GM19467 (cell line): ENCODE measurements at regions not wholly inside any gene's neighbourhood (a gene's known extent, or its start where the extent isn't known, plus 50 kb on each side); places are given as distances from the start of the nearest gene placed in this dataset.

ENCODE experiments used
- ATAC-seq: cut with Tn5 transposase; IDR thresholded peaks from one replicate; pipeline ENCODE4 v1.9.1; 2021; ENCODE audit warnings: mild to moderate bottlenecking, moderate library complexity; ENCODE audit not compliant: unreplicated experiment

DNA sequence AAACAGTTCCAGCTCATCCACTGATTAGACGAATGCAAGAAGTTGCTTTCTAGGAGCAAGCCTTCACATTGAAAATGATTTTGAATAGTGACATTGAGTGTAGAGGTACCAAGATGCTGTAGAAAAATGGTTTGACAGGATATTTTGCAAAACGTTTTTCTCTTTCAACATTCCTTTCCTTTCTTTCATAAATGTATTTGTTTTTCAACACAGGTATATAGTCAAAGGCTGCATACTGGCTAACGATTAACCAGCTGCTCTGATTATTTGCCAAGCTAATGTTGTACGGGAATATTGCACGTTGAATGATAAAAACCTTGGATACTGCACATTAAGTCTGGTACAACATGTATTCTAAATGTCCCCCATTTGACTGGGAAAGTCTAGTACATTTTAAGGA lies 78.8 kb upstream of the TENT5A start:
- ATAC-seq: no peak

DNA sequence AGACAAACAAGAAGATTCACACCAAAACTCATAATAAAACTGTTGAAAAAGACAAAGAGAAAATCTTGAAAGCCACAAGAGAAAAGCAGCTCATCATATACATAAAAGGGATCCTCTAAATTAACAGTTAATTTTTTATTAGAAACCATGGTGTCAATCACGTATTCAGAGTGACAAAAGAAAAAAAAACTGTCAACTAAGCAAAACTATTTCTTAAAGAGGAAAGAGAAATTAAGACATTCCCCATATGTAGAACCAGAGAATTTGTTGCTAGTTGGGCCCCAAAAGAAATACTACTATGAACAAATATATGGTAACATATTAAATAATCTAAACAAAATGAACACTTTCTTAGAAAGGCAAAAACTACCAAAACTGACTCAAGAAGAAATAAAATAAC lies 74.3 kb upstream of the TENT5A start:
- no peak for ATAC-seq

DNA sequence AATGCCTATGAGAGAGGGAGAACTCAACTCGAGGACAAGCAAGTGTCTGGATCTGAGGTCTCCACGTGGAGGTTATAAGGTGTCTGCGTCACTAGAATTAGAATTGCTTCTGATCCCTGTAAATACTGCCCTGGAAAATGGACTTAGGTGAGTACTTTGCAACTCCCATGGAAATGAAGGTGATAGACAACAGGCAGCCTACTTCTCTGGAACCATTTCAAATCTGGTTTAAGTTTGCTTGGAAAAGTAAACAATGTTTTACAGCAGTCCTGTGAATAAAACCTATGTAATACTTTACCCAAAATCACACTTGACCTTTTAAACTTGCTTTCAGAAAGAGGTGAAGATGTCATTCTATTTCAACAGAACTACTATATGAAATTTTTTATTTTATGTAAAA lies 70.1 kb upstream of the TENT5A start:
- ATAC-seq: no peak

DNA sequence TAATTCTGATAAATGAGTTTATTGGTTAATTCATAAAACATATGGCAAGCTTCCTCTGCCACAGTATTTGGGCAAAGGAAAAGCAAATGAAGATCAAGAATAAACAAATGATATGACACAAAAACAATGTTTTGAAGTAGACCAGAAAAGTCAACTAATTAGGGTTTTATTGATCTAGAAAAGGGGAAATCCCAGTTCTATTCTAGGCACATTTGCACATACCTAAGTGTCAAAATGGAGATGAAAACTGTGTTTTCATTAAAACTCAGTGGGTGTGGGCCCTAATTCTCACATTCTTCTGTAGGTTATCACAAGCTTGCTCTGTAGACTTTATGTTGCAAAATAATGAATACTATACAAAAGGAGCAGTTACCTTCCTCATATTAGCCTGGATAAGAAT lies 69.0 kb upstream of the TENT5A start:
- no peak for ATAC-seq

DNA sequence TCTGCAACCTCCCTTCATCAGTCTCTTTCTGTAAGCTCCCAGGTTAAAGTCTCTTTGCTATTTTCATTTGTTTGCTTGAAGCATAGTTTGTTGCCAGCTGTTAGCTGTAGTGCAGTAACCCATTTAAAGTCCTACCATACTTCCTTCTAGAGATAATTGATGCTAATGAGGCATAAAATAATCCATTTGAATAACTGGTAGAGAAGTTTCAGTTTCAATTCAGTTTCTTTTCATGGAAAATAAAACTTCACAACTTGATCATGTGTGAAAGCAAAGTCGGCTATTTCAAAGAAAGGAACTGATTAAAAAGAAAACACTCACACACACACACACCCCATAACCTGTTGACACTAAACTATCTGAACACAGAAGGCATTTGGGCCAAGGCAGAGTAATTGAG lies 68.5 kb upstream of the TENT5A start:
- ATAC-seq: no peak

DNA sequence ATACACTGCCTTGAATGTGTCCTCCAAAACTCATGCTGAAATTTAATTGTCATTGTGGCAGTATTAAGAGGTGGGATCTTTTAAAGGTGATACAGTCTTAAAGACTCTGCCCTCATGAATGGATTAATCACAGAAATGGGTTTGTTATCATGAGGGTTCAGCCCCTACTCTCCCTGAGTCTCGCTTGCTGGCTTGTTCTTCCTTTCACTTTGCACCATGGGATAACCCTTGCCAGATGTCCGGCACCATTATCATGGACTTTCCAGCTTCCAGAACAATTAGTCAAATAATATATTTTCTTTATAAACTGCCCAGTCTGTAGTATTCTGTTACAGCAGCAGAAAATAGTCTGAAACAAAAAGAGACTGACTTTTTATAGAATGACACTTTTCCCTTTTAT lies 67.9 kb upstream of the TENT5A start:
- no peak for ATAC-seq

DNA sequence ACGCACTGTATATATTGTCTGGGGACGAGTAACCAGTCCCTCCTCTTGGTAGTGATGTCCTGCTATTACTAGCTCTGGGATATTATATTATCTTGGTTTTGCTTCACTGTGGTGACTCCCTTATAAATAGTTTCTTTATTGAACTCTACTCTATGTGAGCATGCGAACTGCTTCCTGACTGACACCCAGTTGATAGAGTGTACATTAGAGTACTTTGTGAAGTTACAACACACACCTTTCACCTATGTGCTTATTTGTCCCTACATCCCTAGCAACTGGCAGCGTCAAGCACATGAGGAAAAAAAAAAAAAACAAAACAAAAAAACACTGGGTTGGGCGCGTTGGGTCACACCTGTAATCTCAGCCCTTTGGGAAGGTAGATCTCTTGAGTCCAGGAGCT lies 67.3 kb upstream of the TENT5A start:
- ATAC-seq: no peak

DNA sequence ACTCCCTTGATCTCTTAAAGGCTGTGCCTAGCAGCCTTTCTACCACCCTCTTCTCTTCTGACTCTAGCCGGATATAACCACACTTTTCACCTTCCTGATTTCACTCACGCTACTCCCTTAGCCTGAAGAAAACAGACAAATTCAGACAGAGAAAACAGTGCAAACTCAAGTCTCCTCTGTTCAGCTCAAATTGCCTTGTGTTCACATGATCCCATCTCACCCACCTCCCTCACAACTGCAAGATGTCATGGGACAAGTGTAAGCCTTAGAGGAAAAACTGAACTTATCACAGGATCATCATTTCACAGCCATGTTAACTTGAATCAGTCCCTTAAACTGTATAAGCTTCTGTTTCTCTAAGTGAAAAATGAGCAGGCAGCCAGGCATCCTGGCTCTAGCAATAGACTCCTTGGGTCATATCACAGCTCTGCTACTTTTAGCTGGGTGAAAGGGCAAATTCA lies 66.5 kb upstream of the TENT5A start:
- peak; percentile 45 for ATAC-seq

DNA sequence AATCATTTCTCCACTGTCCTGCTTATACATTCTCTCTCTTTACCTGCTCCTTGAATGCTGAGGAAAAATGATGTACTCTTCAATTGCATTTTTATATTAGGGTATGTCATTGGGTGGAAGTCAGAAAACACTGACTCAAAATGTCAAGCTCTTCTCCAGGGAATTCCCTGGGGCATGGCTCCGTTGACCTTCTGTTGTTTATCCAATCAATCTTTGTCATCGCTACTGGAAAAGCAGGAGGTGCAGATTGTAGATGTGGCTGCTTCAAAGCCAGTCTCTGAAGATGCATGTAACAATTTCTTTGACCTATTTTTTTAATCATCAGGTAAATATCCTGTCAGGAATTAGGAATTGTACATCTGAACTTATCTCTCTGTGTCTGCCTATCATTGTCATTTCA lies 63.9 kb upstream of the TENT5A start:
- ATAC-seq: no peak

DNA sequence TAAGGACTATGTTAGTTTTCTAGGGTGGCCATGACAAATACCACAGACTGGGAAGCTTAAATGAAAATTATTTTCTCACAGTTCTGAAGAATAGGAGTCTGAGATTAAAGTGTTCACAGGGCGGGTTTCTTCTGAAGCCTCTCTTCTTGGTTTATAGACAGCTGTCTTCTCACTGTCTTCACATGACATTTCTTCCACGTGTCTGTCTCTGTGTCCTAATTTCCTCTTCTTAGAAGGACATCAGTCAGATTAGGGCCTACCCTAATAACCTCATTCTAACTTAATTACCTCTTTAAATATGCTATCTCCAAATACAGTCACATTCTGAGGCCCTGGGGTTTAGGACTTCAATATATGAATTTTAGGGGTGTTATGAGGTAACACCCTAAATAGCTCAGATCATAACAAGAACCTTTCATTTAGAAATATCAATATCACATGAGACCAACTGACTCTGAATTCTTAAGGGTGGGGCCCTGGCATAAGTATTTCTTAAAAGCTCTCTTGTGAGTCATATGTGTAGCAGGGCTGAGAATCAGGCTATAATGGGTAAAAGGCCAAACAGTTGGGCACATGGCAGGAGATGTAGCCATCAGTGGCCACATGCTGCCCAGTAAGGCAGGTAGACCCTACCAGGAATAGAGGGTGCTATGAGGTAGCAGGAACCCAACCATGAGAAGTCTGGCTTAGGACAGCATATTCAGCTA lies 62.0 kb upstream of the TENT5A start:
- no peak for ATAC-seq

DNA sequence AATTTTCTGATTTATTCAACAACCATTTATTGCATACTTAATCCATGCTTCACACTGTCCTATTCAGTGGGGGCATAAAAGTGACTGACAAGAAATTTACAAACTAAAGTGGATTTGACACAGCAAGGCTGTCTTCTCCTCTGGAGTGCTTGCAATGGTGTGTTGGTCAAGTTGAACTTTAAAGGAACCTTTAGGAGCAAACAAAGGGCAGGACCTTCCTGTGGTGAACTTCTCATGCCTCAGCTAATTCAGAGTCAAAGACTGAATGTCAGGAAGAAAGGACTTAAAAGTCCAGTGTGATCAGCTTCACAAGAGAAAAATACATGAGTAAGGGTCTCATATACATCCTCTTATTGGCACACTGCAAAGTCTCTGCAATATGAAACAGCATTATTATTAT lies 60.8 kb upstream of the TENT5A start:
- ATAC-seq: no peak

DNA sequence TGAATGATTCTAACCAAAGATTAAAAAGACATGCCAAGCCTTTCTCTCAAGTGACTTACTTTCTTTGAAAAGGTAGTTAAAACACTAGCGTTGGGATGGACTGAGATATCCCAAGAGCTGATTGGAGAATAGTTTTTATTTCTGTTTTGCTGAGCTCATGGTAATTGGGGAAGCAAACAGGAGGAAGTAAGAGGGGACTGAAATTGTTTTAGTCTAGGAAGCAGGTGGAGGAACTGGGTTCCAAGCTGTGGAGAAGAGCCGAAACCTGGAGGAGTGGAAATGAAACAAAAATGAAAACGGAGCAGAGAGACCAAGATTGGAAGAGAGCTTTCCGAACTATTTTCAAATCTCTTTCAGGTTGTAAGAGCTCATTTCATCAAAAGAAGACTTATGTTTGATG lies 59.9 kb upstream of the TENT5A start:
- no peak for ATAC-seq

DNA sequence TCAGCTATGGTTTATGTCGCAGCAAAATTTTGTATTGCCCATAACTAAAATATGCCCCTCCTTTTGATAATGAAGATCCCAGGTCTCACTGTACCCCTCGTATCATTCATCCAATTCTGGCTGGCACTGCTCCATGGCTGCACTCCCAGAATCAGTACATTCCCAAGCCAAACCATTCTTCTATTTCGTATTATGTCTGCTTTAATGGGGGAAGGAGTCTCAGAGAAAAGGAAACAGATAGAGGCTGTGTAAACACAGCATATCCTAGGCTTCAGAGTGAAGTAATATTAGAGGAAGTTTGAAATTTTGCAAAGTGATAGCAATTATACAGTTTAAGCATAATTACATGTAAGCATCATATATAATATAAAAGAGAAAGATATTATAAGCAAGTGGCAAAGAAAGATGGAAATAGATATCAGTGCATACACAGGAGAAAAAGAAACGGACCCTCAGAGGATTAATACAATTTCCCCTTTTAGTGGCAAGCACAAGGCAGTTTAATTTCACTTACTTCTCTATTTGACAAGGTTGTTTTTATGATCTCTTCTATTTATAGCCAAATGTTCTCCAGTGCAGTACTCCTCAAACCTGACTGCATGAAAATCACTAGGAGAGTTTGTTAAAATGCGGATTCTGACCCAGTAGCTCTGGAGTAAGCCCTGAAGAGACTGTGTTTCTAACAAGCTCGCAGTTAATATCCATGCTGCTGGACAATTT lies 56.5 kb upstream of the TENT5A start:
- ATAC-seq: no peak

DNA sequence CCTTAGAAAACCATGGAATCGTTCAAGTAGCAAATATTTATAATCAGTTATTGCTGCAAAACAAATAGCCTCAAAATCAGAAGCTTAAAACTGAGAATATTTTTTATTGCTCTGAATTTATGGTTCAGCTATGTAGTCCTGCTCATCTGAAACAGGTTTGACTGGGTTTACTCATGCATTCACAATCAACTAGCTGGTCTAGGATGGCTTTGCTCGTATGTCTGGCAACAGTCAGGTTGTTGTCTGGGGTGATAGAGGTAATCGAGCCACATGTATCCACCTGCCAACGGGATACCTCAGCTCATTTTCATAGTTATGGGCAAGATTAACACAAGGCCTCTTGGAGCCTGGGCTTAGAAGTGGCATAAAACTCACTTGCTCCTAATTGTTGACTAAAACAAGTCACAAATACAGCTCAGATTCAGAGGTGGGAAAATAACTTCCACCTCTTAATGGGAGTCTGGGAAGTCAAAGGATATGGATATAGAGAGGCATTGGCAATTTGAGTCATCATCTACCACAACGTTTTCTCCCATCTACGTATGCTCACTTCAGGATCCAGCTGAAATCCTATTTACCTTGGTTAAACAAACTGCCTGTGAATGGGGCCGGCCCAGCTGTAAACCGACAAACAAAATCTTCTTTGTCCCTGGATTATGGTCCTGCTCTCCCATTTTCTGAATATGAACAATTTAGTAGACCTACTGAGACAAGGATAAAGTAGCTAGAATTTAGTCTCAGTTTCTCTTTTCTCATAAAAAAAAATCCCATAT lies 54.5 kb upstream of the TENT5A start:
- no peak for ATAC-seq

DNA sequence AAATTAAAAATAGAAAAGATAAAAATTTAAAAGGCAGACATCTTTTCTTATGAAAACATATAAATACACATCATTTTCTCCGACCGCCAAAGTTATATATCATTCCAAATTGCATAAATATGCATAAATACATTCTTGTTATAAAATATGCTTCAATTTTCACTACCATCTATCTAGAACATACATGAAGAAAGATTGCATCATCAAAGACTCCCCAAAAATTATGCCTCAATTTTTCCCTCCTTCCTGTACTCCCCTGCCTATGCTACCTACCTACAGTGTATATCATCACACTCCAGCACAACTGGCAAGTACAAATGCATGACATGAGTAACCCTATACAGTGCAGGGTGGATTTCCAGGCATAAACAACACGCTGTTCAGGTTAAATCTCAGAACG lies 49.9 kb upstream of the TENT5A start:
- no peak for ATAC-seq
